HepG2 (cell line): ENCODE measurements at regions not wholly inside any gene's neighbourhood (a gene's known extent, or its start where the extent isn't known, plus 50 kb on each side); places are given as distances from the start of the nearest gene placed in this dataset.

Source experiments
- YEATS2 ChIP-seq: sonication (generic); formaldehyde crosslinking; IDR thresholded peaks from 2 replicates; pipeline ENCODE4 v1.4.0; 2020; ENCODE audit warnings: missing genetic modification reagents, borderline replicate concordance
- ZNF326 ChIP-seq: sonication (generic); formaldehyde crosslinking; IDR thresholded peaks from 2 replicates; pipeline ENCODE4 v1.4.0; 2020; ENCODE audit warnings: missing genetic modification reagents, borderline replicate concordance
- ZNF33A ChIP-seq: sonication (generic); formaldehyde crosslinking; IDR thresholded peaks from 2 replicates; pipeline ENCODE4 v1.5.1; 2020; ENCODE audit warnings: missing genetic modification reagents, mild to moderate bottlenecking, moderate library complexity, borderline replicate concordance
- ZSCAN31 ChIP-seq: sonication (generic); formaldehyde crosslinking; IDR thresholded peaks from 2 replicates; pipeline ENCODE4 v1.5.0; 2020; ENCODE audit warnings: low read depth, mild to moderate bottlenecking, missing genetic modification reagents
- TF ChIP-seq, protein P1 (sequence below): sonication (generic); formaldehyde crosslinking; IDR thresholded peaks from 2 replicates; pipeline ENCODE4 v1.5.1; 2020; ENCODE audit warnings: missing genetic modification reagents, mild to moderate bottlenecking, borderline replicate concordance
- TF ChIP-seq, protein P2 (sequence below): IDR thresholded peaks from 2 replicates; pipeline ENCODE4 v1.6.1; 2018; ENCODE audit warnings: missing genetic modification reagents
- TF ChIP-seq, protein P3 (sequence below): sonication (generic); formaldehyde crosslinking; IDR thresholded peaks from 2 replicates; pipeline ENCODE4 v1.8.0; 2022; ENCODE audit warnings: missing genetic modification reagents, mild to moderate bottlenecking, borderline replicate concordance
- TF ChIP-seq, protein P4 (sequence below): sonication (generic); formaldehyde crosslinking; IDR thresholded peaks from 2 replicates; pipeline ENCODE4 v1.4.0; 2020; ENCODE audit warnings: missing genetic modification reagents, borderline replicate concordance

DNA sequence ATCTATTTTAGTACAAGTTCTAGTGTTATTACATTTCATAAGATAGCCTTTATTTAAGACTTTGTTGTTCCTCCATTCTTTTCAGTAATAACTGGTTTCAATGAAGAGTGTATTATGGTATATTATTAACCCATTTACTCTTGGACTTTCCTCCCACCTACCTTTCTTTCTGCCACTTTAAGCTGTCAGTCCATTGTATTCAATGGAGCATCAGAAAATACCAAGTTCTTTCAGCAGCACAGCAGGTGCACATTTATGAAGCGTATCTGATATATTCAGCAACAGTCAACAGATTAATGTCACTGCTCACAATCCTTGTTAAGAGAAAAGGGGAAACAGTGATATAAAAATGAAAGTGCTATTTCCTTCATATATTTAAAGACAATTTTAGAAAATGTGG, 660.9 kb downstream of the C12orf50 start (continued):
- TF ChIP-seq, protein P1, sequence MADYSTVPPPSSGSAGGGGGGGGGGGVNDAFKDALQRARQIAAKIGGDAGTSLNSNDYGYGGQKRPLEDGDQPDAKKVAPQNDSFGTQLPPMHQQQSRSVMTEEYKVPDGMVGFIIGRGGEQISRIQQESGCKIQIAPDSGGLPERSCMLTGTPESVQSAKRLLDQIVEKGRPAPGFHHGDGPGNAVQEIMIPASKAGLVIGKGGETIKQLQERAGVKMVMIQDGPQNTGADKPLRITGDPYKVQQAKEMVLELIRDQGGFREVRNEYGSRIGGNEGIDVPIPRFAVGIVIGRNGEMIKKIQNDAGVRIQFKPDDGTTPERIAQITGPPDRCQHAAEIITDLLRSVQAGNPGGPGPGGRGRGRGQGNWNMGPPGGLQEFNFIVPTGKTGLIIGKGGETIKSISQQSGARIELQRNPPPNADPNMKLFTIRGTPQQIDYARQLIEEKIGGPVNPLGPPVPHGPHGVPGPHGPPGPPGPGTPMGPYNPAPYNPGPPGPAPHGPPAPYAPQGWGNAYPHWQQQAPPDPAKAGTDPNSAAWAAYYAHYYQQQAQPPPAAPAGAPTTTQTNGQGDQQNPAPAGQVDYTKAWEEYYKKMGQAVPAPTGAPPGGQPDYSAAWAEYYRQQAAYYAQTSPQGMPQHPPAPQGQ (CRISPR knock-in tag): no peak
- TF ChIP-seq, protein P2, sequence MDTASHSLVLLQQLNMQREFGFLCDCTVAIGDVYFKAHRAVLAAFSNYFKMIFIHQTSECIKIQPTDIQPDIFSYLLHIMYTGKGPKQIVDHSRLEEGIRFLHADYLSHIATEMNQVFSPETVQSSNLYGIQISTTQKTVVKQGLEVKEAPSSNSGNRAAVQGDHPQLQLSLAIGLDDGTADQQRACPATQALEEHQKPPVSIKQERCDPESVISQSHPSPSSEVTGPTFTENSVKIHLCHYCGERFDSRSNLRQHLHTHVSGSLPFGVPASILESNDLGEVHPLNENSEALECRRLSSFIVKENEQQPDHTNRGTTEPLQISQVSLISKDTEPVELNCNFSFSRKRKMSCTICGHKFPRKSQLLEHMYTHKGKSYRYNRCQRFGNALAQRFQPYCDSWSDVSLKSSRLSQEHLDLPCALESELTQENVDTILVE (CRISPR knock-in tag): no peak
- TF ChIP-seq ZNF326 (CRISPR knock-in tag) (no peak), ZNF33A (CRISPR knock-in tag) (no peak), ZSCAN31 (CRISPR knock-in tag) (no peak), YEATS2 (CRISPR knock-in tag) (no peak)
- TF ChIP-seq, protein P3, sequence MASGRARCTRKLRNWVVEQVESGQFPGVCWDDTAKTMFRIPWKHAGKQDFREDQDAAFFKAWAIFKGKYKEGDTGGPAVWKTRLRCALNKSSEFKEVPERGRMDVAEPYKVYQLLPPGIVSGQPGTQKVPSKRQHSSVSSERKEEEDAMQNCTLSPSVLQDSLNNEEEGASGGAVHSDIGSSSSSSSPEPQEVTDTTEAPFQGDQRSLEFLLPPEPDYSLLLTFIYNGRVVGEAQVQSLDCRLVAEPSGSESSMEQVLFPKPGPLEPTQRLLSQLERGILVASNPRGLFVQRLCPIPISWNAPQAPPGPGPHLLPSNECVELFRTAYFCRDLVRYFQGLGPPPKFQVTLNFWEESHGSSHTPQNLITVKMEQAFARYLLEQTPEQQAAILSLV: no peak
- TF ChIP-seq, protein P4, sequence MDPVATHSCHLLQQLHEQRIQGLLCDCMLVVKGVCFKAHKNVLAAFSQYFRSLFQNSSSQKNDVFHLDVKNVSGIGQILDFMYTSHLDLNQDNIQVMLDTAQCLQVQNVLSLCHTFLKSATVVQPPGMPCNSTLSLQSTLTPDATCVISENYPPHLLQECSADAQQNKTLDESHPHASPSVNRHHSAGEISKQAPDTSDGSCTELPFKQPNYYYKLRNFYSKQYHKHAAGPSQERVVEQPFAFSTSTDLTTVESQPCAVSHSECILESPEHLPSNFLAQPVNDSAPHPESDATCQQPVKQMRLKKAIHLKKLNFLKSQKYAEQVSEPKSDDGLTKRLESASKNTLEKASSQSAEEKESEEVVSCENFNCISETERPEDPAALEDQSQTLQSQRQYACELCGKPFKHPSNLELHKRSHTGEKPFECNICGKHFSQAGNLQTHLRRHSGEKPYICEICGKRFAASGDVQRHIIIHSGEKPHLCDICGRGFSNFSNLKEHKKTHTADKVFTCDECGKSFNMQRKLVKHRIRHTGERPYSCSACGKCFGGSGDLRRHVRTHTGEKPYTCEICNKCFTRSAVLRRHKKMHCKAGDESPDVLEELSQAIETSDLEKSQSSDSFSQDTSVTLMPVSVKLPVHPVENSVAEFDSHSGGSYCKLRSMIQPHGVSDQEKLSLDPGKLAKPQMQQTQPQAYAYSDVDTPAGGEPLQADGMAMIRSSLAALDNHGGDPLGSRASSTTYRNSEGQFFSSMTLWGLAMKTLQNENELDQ (CRISPR knock-in tag): no peak
